ENCODE measurements at regions not wholly inside any gene's neighbourhood (a gene's known extent, or its start where the extent isn't known, plus 50 kb on each side); places are given as distances from the start of the nearest gene placed in this dataset.

- intact Hi-C loops (cut with DNase I) = no loop called here
- peak; percentile 51 for DNase-seq (ENCODE audit: low spot score)
Measured at GRCh38 chr2:239535413-239536144, 134.8 kb upstream of the HDAC4 start.

- peak; percentile 50 for DNase-seq (ENCODE audit: low spot score)
- intact Hi-C loops (cut with DNase I) = no loop called here
Measured at GRCh38 chr2:239534581-239535412, 134.0 kb upstream of the HDAC4 start.

GRCh38 chr2:239533569-239534316 lies 132.9 kb upstream of the HDAC4 start:
- DNase-seq (ENCODE audit: low spot score) = peak; percentile 93
- intact Hi-C loops (cut with DNase I) = no loop called here

- intact Hi-C loops (cut with DNase I) = no loop called here
- no peak for DNase-seq (ENCODE audit: low spot score)
Measured at GRCh38 chr2:239532859-239533258, 132.0 kb upstream of the HDAC4 start.

GRCh38 chr2:239532250-239532649 lies 131.4 kb upstream of the HDAC4 start:
- no peak for DNase-seq (ENCODE audit: low spot score)
- intact Hi-C loops (cut with DNase I) = no loop called here

GRCh38 chr2:239531456-239532241 lies 130.8 kb upstream of the HDAC4 start:
- intact Hi-C loops (cut with DNase I) = no loop called here
- peak; percentile 83 for DNase-seq (ENCODE audit: low spot score)

GRCh38 chr2:239530749-239531316 lies 130.0 kb upstream of the HDAC4 start:
- DNase-seq (ENCODE audit: low spot score) = no peak
- intact Hi-C loops (cut with DNase I) = no loop called here

GRCh38 chr2:239529313-239530015 lies 128.6 kb upstream of the HDAC4 start:
- intact Hi-C loops (cut with DNase I) = no loop called here
- DNase-seq (ENCODE audit: low spot score) = peak; percentile 47

- intact Hi-C loops (cut with DNase I) = no loop called here
- DNase-seq (ENCODE audit: low spot score) = no peak
Measured at GRCh38 chr2:239528883-239529282, 128.1 kb upstream of the HDAC4 start.

- no peak for DNase-seq (ENCODE audit: low spot score)
- intact Hi-C loops (cut with DNase I) = no loop called here
Measured at GRCh38 chr2:239528146-239528545, 127.3 kb upstream of the HDAC4 start.

- intact Hi-C loops (cut with DNase I) = no loop called here
- DNase-seq (ENCODE audit: low spot score) = peak; percentile 64
Measured at GRCh38 chr2:239526666-239527415, 126.0 kb upstream of the HDAC4 start.

- peak; percentile 61 for DNase-seq (ENCODE audit: low spot score)
- intact Hi-C loops (cut with DNase I) = no loop called here
Measured at GRCh38 chr2:239526038-239526437, 125.2 kb upstream of the HDAC4 start.

GRCh38 chr2:239523954-239524330 lies 123.1 kb upstream of the HDAC4 start:
- DNase-seq (ENCODE audit: low spot score) = peak; percentile 77
- intact Hi-C loops (cut with DNase I) = no loop called here

GRCh38 chr2:239523147-239523953 lies 122.5 kb upstream of the HDAC4 start:
- intact Hi-C loops (cut with DNase I) = no loop called here
- peak; percentile 62 for DNase-seq (ENCODE audit: low spot score)

GRCh38 chr2:239522740-239523119 lies 121.9 kb upstream of the HDAC4 start:
- peak; percentile 70 for DNase-seq (ENCODE audit: low spot score)
- intact Hi-C loops (cut with DNase I) = no loop called here

- no peak for DNase-seq (ENCODE audit: low spot score)
- intact Hi-C loops (cut with DNase I) = no loop called here
Measured at GRCh38 chr2:239522002-239522739, 121.4 kb upstream of the HDAC4 start.

All from posterior vena cava (tissue), 2 donors.